PFSK-1 (cell line): ENCODE measurements at regions not wholly inside any gene's neighbourhood (a gene's known extent, or its start where the extent isn't known, plus 50 kb on each side); places are given as distances from the start of the nearest gene placed in this dataset.

Experiments used
- FOXP2 ChIP-seq: optimal IDR thresholded peaks from 2 replicates; pipeline ENCODE3; 2011; ENCODE audit warnings: borderline replicate concordance, control low read depth, inconsistent platforms; ENCODE audit not compliant: insufficient read depth; ENCODE audit errors: extremely low read length, extremely low read depth
- POLR2AphosphoS5 ChIP-seq: IDR thresholded peaks from 2 replicates; pipeline ENCODE4 v1.6.1; 2012; ENCODE audit warnings: low read depth, mild to moderate bottlenecking, control low read depth, low read length, moderate library complexity
- SIN3A ChIP-seq: IDR thresholded peaks from 2 replicates; pipeline ENCODE4 v1.6.1; 2012; ENCODE audit warnings: mild to moderate bottlenecking, low read length, moderate library complexity, borderline replicate concordance; ENCODE audit not compliant: insufficient read depth
- TAF1 ChIP-seq: IDR thresholded peaks from 2 replicates; pipeline ENCODE4 v1.6.1; 2012; ENCODE audit warnings: low read length, control low read depth, borderline replicate concordance; ENCODE audit not compliant: insufficient read depth
- TF ChIP-seq, protein P1 (sequence below), 2 experiments: IDR thresholded peaks; 2 replicates each; pipeline versions ENCODE4 v1.6.1 to v1.8.0; 2011 to 2012; ENCODE audit warnings: low read depth in 2 of 2, low read length in 2 of 2, control low read depth in 1 of 2, inconsistent platforms in 1 of 2, mild to moderate bottlenecking in 1 of 2, moderate library complexity in 1 of 2; ENCODE audit not compliant: insufficient read depth in 1 of 2

DNA sequence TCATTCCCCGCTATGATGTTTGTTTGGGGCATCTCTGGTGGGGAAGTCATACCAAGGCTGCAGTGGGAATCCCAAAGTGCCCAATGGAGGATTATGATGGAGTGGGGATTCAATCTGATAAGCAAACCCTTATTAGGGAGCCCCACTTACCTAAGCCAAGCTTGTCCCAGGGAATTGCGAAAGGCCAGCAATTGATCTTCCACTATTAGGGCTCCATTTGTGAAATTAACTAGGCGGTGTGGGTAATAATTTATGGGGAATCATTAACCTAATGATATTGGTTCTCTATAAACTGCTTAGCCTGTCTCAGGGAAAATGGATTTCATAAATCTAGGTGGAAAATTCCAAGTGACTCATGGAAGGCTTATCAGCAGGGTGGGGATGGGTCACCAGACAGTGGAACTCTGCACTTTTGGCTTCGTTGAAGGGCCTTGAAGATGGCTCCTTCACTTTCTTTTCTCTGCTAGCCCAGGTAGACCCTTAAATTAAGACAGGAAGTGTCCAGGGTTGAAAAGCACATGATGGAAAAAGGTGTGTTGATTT is 113.0 kb upstream of the WSCD2 start:
- TF ChIP-seq FOXP2 = no peak
- TF ChIP-seq SIN3A = no peak
- no peak for TF ChIP-seq TAF1
- TF ChIP-seq POLR2AphosphoS5 = no peak
- TF ChIP-seq, protein P1, sequence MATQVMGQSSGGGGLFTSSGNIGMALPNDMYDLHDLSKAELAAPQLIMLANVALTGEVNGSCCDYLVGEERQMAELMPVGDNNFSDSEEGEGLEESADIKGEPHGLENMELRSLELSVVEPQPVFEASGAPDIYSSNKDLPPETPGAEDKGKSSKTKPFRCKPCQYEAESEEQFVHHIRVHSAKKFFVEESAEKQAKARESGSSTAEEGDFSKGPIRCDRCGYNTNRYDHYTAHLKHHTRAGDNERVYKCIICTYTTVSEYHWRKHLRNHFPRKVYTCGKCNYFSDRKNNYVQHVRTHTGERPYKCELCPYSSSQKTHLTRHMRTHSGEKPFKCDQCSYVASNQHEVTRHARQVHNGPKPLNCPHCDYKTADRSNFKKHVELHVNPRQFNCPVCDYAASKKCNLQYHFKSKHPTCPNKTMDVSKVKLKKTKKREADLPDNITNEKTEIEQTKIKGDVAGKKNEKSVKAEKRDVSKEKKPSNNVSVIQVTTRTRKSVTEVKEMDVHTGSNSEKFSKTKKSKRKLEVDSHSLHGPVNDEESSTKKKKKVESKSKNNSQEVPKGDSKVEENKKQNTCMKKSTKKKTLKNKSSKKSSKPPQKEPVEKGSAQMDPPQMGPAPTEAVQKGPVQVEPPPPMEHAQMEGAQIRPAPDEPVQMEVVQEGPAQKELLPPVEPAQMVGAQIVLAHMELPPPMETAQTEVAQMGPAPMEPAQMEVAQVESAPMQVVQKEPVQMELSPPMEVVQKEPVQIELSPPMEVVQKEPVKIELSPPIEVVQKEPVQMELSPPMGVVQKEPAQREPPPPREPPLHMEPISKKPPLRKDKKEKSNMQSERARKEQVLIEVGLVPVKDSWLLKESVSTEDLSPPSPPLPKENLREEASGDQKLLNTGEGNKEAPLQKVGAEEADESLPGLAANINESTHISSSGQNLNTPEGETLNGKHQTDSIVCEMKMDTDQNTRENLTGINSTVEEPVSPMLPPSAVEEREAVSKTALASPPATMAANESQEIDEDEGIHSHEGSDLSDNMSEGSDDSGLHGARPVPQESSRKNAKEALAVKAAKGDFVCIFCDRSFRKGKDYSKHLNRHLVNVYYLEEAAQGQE (IDR thresholded peaks at IDR 0.05; ENCODE audit: insufficient read depth in 1 of 2, low read depth in 2 of 2, low read length in 2 of 2) = no peak

DNA sequence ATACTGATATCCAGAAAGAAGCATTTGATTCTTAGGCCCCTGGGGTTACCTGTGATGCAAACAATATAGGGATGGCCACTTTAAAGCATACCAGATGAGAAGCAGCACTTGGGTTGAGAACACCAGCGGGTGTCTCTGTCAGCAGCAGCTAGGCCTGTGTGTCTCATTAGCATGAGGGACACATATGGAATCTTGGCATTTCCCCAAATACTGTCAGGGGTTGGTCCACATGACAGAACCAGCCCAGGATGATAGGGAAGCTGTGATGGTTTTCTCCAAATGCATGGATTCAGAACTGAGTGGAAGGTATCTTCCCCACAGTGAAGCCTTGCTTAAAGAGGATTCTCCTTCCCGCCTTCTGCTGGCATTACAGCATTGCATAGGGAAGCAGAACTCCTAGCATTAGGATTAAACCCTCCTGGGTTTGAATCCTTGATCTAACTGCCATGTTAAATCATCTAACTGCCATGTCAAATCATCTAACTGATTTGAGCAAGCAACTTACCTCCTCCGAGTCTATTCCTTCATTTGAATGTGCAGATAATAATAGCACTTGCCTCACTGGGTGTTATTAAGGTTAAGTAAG is 111.5 kb upstream of the WSCD2 start:
- TF ChIP-seq POLR2AphosphoS5 = no peak
- TF ChIP-seq SIN3A = no peak
- TF ChIP-seq, protein P1 (IDR thresholded peaks at IDR 0.05; ENCODE audit: insufficient read depth in 1 of 2, low read depth in 2 of 2, low read length in 2 of 2) = no peak

DNA sequence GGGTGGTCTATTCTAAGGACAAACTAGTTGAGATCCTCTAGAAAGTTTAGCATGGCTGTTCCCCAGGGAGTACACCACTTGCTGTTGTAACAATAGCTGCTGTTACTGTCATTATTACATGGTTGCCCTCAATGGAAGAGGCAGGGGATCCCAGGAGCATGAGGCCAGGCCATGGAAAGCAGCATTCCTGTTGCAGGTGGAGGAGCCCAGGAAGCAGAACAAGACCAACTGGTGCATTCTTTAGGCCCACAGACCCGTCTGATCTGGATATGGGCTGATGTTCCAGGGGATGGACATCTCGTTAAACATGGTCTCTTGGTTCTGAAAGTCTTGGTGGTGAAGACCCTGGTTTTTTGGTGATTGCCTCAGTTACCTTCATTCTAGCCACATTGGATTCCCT is 109.2 kb upstream of the WSCD2 start:
- TF ChIP-seq FOXP2 = no peak
- no peak for TF ChIP-seq POLR2AphosphoS5
- no peak for TF ChIP-seq SIN3A

DNA sequence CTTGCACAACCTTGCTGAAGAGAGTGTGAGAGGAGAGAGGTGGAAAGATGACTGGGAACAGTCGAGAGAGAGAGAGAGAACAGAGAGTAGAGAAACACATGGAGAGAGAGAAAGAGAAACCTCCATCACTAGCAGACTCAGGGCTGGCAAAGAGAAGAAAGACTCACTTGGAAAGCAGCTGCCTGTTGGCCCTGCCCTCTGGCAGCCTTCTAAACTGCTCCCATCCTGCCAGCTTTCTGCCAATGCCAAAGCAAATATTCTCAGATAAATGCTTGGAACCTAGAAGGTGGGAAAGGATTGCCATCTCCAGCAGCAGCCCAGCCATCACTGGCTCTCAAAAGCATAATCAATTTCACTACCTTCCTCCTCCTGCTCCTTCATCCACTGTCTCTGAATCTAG is 107.9 kb upstream of the WSCD2 start:
- TF ChIP-seq, protein P1 (IDR thresholded peaks at IDR 0.05; ENCODE audit: insufficient read depth in 1 of 2, low read depth in 2 of 2, low read length in 2 of 2) = no peak

DNA sequence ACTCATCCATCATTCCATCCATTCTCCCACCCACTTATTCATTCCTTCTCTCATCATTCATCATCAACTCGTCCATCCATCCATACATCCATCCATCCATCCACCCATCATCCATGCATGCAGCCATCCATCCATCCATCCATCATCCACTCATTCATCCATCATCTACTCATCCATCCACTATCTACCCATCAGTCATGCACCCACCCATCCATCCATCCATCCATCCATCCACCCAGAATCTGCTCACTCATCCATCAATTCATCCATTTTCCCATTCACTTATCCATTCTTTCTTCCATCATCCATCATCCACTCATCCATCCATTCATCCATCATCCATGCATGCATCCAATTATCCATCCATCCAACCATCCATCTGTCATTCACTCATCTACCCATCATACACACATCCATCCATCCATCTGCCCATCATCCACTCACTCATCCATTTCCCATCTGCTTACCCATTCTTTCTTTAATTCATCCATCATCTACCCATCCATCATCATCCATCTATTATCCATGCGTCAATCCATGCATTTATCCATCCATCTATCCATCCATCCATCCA is 107.1 kb upstream of the WSCD2 start:
- no peak for TF ChIP-seq POLR2AphosphoS5
- no peak for TF ChIP-seq FOXP2
- TF ChIP-seq SIN3A = no peak
- no peak for TF ChIP-seq TAF1
- TF ChIP-seq, protein P1 (IDR thresholded peaks at IDR 0.05; ENCODE audit: insufficient read depth in 1 of 2, low read depth in 2 of 2, low read length in 2 of 2) = no peak
